Neural cell (in vitro differentiated cells): ENCODE measurements at regions not wholly inside any gene's neighbourhood (a gene's known extent, or its start where the extent isn't known, plus 50 kb on each side); places are given as distances from the start of the nearest gene placed in this dataset.

Experiments used
- H2AFZ ChIP-seq: fragments of 200-600, 300-800 bp; sonication (generic), shearing (Covaris generic); 2 replicates; pipeline ENCODE4 v1.6.0; 2014; ENCODE audit warnings: low read depth, mild to moderate bottlenecking, antibody characterized with exemption, low read length, moderate library complexity
- H3F3A ChIP-seq: fragments of 200-600 bp; shearing (Covaris generic); 2 replicates; pipeline ENCODE4 v1.6.1; 2016; ENCODE audit warnings: mild to moderate bottlenecking, moderate library complexity, mixed read lengths, antibody characterized with exemption, low read length; ENCODE audit not compliant: insufficient read depth, poor library complexity, severe bottlenecking
- H3K27ac ChIP-seq: fragments of 200-600, 300-800 bp; sonication (generic), shearing (Covaris generic); 2 replicates; pipeline ENCODE4 v1.5.1; 2014; ENCODE audit warnings: mild to moderate bottlenecking, low read length, moderate library complexity
- H3K27me3 ChIP-seq: fragments of 300-800, 200-600 bp; sonication (generic), shearing (Covaris generic); 2 replicates; pipeline ENCODE4 v1.6.0; 2014; ENCODE audit warnings: mild to moderate bottlenecking, low read depth, low read length, moderate library complexity; ENCODE audit not compliant: insufficient read depth
- H3K36me3 ChIP-seq: fragments of 300-800, 200-600 bp; sonication (generic), shearing (Covaris generic); 2 replicates; pipeline ENCODE4 v1.5.1; 2014; ENCODE audit warnings: mild to moderate bottlenecking, antibody characterized with exemption, low read length, moderate library complexity; ENCODE audit not compliant: insufficient read depth
- H3K4me2 ChIP-seq: fragments of 300-800, 200-600 bp; sonication (generic), shearing (Covaris generic); 2 replicates; pipeline ENCODE4 v1.6.0; 2014; ENCODE audit warnings: mild to moderate bottlenecking, low read length
- H3K4me3 ChIP-seq: fragments of 300-800, 200-600 bp; sonication (generic), shearing (Covaris generic); 2 replicates; pipeline ENCODE4 v1.5.1; 2014; ENCODE audit warnings: mild to moderate bottlenecking, low read length, moderate library complexity
- H3K79me2 ChIP-seq: fragments of 200-600 bp; shearing (Covaris generic); replicated peaks from 2 replicates; pipeline ENCODE4 v1.6.0; 2014; ENCODE audit warnings: mild to moderate bottlenecking, low read length, moderate library complexity; ENCODE audit not compliant: insufficient read depth
- H3K9ac ChIP-seq: fragments of 300-800, 200-600 bp; sonication (generic), shearing (Covaris generic); 2 replicates; pipeline ENCODE4 v1.6.1; 2016; ENCODE audit warnings: mild to moderate bottlenecking, low read length, mixed read lengths
- H3K9me2 ChIP-seq: fragments of 200-600 bp; shearing (Covaris generic); 2 replicates; pipeline ENCODE4 v1.6.1; 2016; ENCODE audit warnings: mild to moderate bottlenecking, low read length, mixed read lengths; ENCODE audit not compliant: insufficient read depth
- H3K9me3 ChIP-seq: fragments of 200-600, 300-800 bp; sonication (generic), shearing (Covaris generic); 2 replicates; pipeline ENCODE4 v1.6.1; 2016; ENCODE audit warnings: mild to moderate bottlenecking, mixed run types, low read length, moderate library complexity, mixed read lengths
- H4K20me1 ChIP-seq: fragments of 200-600 bp; shearing (Covaris generic); 2 replicates; pipeline ENCODE4 v1.6.1; 2016; ENCODE audit warnings: mild to moderate bottlenecking, mixed run types; ENCODE audit not compliant: insufficient read depth
- EP300 ChIP-seq: fragments of 450-650 bp; conservative IDR thresholded peaks from 2 replicates; pipeline ENCODE4 v1.6.1; 2014; ENCODE audit warnings: antibody characterized with exemption, mild to moderate bottlenecking, moderate library complexity; ENCODE audit not compliant: poor library complexity, severe bottlenecking
- EZH2 ChIP-seq: fragments of 200-600, 300-800 bp; shearing (Covaris generic), sonication (generic); IDR thresholded peaks from 2 replicates; pipeline ENCODE4 v1.6.1; 2014; ENCODE audit warnings: antibody characterized with exemption, low read length, borderline replicate concordance, mild to moderate bottlenecking; ENCODE audit not compliant: insufficient read depth, poor library complexity, severe bottlenecking
- MXI1 ChIP-seq: fragments of 450-650 bp; conservative IDR thresholded peaks from 2 replicates; pipeline ENCODE4 v1.6.1; 2014; ENCODE audit warnings: antibody characterized with exemption, mild to moderate bottlenecking; ENCODE audit not compliant: poor library complexity, severe bottlenecking
- POLR2AphosphoS5 ChIP-seq: IDR thresholded peaks from 2 replicates; pipeline ENCODE4 v1.6.1; 2012
- RAD21 ChIP-seq: fragments of 450-650 bp; conservative IDR thresholded peaks from 2 replicates; pipeline ENCODE4 v1.6.1; 2014; ENCODE audit warnings: antibody characterized with exemption, mild to moderate bottlenecking, moderate library complexity
- SMC3 ChIP-seq: fragments of 450-650 bp; conservative IDR thresholded peaks from 2 replicates; pipeline ENCODE4 v1.6.1; 2014; ENCODE audit warnings: antibody characterized with exemption, mild to moderate bottlenecking, moderate library complexity; ENCODE audit not compliant: poor library complexity
- TAF1 ChIP-seq: IDR thresholded peaks from 2 replicates; pipeline ENCODE4 v1.6.1; 2012; ENCODE audit warnings: low read depth
- TF ChIP-seq, protein P1 (sequence below): IDR thresholded peaks from 2 replicates; pipeline ENCODE4 v1.6.1; 2012; ENCODE audit warnings: borderline replicate concordance
- TF ChIP-seq, protein P2 (sequence below): fragments of 450-650 bp; IDR thresholded peaks from 2 replicates; pipeline ENCODE4 v1.5.1; 2014; ENCODE audit warnings: antibody characterized with exemption, mild to moderate bottlenecking, moderate library complexity; ENCODE audit not compliant: poor library complexity, severe bottlenecking

- no peaks in the 10 kb centered on the region for H3K9me3 ChIP-seq
- no peaks in the 10 kb centered on the region for H3K36me3 ChIP-seq
- H3K9me2 ChIP-seq, result no peaks in the 10 kb centered on the region
- no peak overlapping the region for H2AFZ ChIP-seq
- TF ChIP-seq POLR2AphosphoS5 (no peak), EZH2 (no peak), SMC3 (no peak), TAF1 (no peak), MXI1 (no peak), EP300 (no peak), RAD21 (no peak)
- TF ChIP-seq, protein P1, sequence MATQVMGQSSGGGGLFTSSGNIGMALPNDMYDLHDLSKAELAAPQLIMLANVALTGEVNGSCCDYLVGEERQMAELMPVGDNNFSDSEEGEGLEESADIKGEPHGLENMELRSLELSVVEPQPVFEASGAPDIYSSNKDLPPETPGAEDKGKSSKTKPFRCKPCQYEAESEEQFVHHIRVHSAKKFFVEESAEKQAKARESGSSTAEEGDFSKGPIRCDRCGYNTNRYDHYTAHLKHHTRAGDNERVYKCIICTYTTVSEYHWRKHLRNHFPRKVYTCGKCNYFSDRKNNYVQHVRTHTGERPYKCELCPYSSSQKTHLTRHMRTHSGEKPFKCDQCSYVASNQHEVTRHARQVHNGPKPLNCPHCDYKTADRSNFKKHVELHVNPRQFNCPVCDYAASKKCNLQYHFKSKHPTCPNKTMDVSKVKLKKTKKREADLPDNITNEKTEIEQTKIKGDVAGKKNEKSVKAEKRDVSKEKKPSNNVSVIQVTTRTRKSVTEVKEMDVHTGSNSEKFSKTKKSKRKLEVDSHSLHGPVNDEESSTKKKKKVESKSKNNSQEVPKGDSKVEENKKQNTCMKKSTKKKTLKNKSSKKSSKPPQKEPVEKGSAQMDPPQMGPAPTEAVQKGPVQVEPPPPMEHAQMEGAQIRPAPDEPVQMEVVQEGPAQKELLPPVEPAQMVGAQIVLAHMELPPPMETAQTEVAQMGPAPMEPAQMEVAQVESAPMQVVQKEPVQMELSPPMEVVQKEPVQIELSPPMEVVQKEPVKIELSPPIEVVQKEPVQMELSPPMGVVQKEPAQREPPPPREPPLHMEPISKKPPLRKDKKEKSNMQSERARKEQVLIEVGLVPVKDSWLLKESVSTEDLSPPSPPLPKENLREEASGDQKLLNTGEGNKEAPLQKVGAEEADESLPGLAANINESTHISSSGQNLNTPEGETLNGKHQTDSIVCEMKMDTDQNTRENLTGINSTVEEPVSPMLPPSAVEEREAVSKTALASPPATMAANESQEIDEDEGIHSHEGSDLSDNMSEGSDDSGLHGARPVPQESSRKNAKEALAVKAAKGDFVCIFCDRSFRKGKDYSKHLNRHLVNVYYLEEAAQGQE, result no peak
- TF ChIP-seq, protein P2, sequence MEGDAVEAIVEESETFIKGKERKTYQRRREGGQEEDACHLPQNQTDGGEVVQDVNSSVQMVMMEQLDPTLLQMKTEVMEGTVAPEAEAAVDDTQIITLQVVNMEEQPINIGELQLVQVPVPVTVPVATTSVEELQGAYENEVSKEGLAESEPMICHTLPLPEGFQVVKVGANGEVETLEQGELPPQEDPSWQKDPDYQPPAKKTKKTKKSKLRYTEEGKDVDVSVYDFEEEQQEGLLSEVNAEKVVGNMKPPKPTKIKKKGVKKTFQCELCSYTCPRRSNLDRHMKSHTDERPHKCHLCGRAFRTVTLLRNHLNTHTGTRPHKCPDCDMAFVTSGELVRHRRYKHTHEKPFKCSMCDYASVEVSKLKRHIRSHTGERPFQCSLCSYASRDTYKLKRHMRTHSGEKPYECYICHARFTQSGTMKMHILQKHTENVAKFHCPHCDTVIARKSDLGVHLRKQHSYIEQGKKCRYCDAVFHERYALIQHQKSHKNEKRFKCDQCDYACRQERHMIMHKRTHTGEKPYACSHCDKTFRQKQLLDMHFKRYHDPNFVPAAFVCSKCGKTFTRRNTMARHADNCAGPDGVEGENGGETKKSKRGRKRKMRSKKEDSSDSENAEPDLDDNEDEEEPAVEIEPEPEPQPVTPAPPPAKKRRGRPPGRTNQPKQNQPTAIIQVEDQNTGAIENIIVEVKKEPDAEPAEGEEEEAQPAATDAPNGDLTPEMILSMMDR, result no peak
- H3K27me3 ChIP-seq, result no peaks in the 10 kb centered on the region
- H3K9ac ChIP-seq, result no peak overlapping the region
- H4K20me1 ChIP-seq, result no peaks in the 10 kb centered on the region
- no peak overlapping the region for H3K4me2 ChIP-seq
- H3K79me2 ChIP-seq, result no peaks in the 10 kb centered on the region
- no peaks in the 10 kb centered on the region for H3F3A ChIP-seq
- no peak overlapping the region for H3K4me3 ChIP-seq
- no peak overlapping the region for H3K27ac ChIP-seq
These were observed 1960.2 kb downstream of the SUCLG1 start for GRCh38 chr2:82498777-82499443.

- no peak overlapping the region for H3K4me3 ChIP-seq
- H3K9me3 ChIP-seq, result no peaks in the 10 kb centered on the region
- H4K20me1 ChIP-seq, result no peaks in the 10 kb centered on the region
- no peaks in the 10 kb centered on the region for H3F3A ChIP-seq
- H3K27me3 ChIP-seq, result no peaks in the 10 kb centered on the region
- no peaks in the 10 kb centered on the region for H3K36me3 ChIP-seq
- H3K4me2 ChIP-seq, result no peak overlapping the region
- no peak overlapping the region for H3K27ac ChIP-seq
- TF ChIP-seq, protein P2, result no peak
- no peaks in the 10 kb centered on the region for H3K79me2 ChIP-seq
- no peak overlapping the region for H3K9ac ChIP-seq
- no peaks in the 10 kb centered on the region for H3K9me2 ChIP-seq
- H2AFZ ChIP-seq, result no peak overlapping the region
These were observed 1964.3 kb downstream of the SUCLG1 start for GRCh38 chr2:82494739-82495138.
